ENCODE measurements at regions not wholly inside any gene's neighbourhood (a gene's known extent, or its start where the extent isn't known, plus 50 kb on each side); places are given as distances from the start of the nearest gene placed in this dataset.

DNA sequence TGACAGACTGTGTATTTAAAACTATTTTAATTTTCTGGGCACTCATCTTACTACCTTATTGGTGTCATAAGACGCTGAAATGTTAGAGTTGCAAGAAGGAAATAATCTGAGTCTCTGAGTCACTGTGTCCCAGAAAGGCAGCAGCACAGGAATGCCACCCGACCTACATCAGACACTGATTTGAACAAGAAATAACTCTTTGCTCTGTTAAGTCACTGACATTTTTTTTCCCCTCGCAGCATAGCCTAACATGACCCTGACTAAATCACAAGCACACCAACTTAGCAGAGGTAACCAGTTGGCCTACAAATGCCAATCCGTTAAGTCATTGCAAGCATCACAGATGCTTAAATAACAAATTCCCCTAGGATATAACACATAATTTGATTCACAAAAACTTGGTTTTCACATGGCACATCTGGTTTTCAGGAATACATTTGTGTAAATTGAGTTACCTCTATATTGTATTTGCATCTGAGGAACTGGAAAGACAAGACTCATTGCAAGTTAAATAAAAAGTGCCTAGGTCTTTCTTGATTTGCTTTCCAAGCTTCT lies 349.1 kb downstream of the SEC16B start:
- TF ChIP-seq, protein P1, sequence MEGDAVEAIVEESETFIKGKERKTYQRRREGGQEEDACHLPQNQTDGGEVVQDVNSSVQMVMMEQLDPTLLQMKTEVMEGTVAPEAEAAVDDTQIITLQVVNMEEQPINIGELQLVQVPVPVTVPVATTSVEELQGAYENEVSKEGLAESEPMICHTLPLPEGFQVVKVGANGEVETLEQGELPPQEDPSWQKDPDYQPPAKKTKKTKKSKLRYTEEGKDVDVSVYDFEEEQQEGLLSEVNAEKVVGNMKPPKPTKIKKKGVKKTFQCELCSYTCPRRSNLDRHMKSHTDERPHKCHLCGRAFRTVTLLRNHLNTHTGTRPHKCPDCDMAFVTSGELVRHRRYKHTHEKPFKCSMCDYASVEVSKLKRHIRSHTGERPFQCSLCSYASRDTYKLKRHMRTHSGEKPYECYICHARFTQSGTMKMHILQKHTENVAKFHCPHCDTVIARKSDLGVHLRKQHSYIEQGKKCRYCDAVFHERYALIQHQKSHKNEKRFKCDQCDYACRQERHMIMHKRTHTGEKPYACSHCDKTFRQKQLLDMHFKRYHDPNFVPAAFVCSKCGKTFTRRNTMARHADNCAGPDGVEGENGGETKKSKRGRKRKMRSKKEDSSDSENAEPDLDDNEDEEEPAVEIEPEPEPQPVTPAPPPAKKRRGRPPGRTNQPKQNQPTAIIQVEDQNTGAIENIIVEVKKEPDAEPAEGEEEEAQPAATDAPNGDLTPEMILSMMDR (IDR thresholded peaks at IDR 0.05), result no peak
- TF ChIP-seq POLR2A (IDR thresholded peaks at IDR 0.05), result no peak

Measured in breast epithelium (tissue), 3 donors.